HepG2 (cell line): ENCODE measurements at regions not wholly inside any gene's neighbourhood (a gene's known extent, or its start where the extent isn't known, plus 50 kb on each side); places are given as distances from the start of the nearest gene placed in this dataset.

Experiments
- ATAC-seq: fragments of 200-7000 bp; cut with Tn5 transposase; 3 replicates; pipeline ENCODE4 v1.9.1; 2020; ENCODE audit warnings: mild to moderate bottlenecking, moderate library complexity
- BruUV-seq: library from RNA; stranded (reverse); fragments of 400-500 nt; replicated peaks from 2 replicates; lab custom pipeline; 2021; lab: Mats Ljungman, UMichigan
- CTCF ChIA-PET: fragments of 300-600 bp; formaldehyde crosslinking; extraction: SDS; loops from one replicate; lab custom pipeline; 2021; ENCODE audit warnings: low total read pairs, inconsistent platforms, low intra/inter-chr PET ratio; lab: Yijun Ruan, JAX
- POLR2A ChIA-PET: fragments of 350-600 bp; sonication (Branson Sonifier 250); formaldehyde crosslinking; loops from one replicate; lab custom pipeline; 2020; ENCODE audit warnings: antibody characterized with exemption, inconsistent platforms; lab: Yijun Ruan, JAX
- DNase-seq: peaks from one replicate; pipeline ENCODE4 v3.0.0-alpha.2; 2015; ENCODE audit warnings: low spot score
- FAIRE-seq: peaks from 3 replicates; lab custom pipeline; 2011; peaks lifted over from hg19 to GRCh38; lab: Jason Lieb, UNC
- H2AFZ ChIP-seq: one replicate; pipeline ENCODE4 v1.6.1; 2011; ENCODE audit warnings: low read length, inconsistent platforms
- H3K27ac ChIP-seq: fragments of 300-600 bp; 3 replicates; pipeline ENCODE4 v1.8.0; 2011; ENCODE audit warnings: mixed run types, mild to moderate bottlenecking, mixed read lengths, low read length, inconsistent platforms; ENCODE audit not compliant: insufficient read depth; ENCODE audit errors: extremely low read length
- H3K27me3 ChIP-seq, 2 experiments: fragments of 200-600 bp in 1 of 2; 2 replicates in 1 of 2; 3 replicates in 1 of 2; pipeline versions ENCODE4 v1.6.0 to v1.8.0; 2011; ENCODE audit warnings: low read length in 2 of 2, mild to moderate bottlenecking in 2 of 2, moderate library complexity in 2 of 2, inconsistent platforms in 1 of 2; ENCODE audit not compliant: insufficient read depth in 2 of 2, control insufficient read depth in 1 of 2
- H3K36me3 ChIP-seq, 2 experiments: fragments of 200-600 bp in 1 of 2; replicated peaks in 1 of 2; 2 replicates in 1 of 2; 3 replicates in 1 of 2; pipeline versions ENCODE4 v1.5.1 to v1.8.0; 2011; ENCODE audit warnings: low read length in 2 of 2, inconsistent platforms in 1 of 2; ENCODE audit not compliant: insufficient read depth in 2 of 2, control insufficient read depth in 1 of 2
- H3K4me1 ChIP-seq: 2 replicates; pipeline ENCODE4 v1.5.1; 2012; ENCODE audit warnings: low read length, inconsistent platforms; ENCODE audit not compliant: insufficient read depth
- H3K4me2 ChIP-seq: 2 replicates; pipeline ENCODE4 v1.6.0; 2011; ENCODE audit warnings: low read depth, low read length, inconsistent platforms
- H3K4me3 ChIP-seq, 3 experiments: fragments of 200-600 bp in 1 of 3; sonication (generic), shearing (Covaris generic) in 1 of 3; replicated peaks in 1 of 3; 2 replicates each; pipeline ENCODE4 v1.5.1; 2011 to 2016; ENCODE audit warnings: low read length in 3 of 3, inconsistent platforms in 2 of 3, low read depth in 2 of 3, mild to moderate bottlenecking in 2 of 3, control low read depth in 1 of 3, mixed read lengths in 1 of 3; ENCODE audit not compliant: insufficient read depth in 1 of 3
- H3K79me2 ChIP-seq: one replicate; pipeline ENCODE4 v1.6.1; 2011; ENCODE audit warnings: low read length, inconsistent platforms; ENCODE audit not compliant: insufficient read depth
- H3K9ac ChIP-seq: 2 replicates; pipeline ENCODE4 v1.6.0; 2011; ENCODE audit warnings: mild to moderate bottlenecking, low read depth, low read length, inconsistent platforms; ENCODE audit not compliant: insufficient read depth
- H3K9me3 ChIP-seq: 2 replicates; pipeline ENCODE4 v1.5.1; 2012; ENCODE audit warnings: mild to moderate bottlenecking, low read length
- H4K20me1 ChIP-seq: 2 replicates; pipeline ENCODE4 v1.6.0; 2011; ENCODE audit warnings: inconsistent platforms, mild to moderate bottlenecking, low read length, moderate library complexity; ENCODE audit not compliant: insufficient read depth
- HNRNPUL1 ChIP-seq: fragments of 200-400 bp; formaldehyde crosslinking; IDR thresholded peaks from 2 replicates; pipeline ENCODE4 v1.6.1; 2017; ENCODE audit warnings: low read depth, mild to moderate bottlenecking, low read length, moderate library complexity
- HOMEZ ChIP-seq: IDR thresholded peaks from 2 replicates; pipeline ENCODE4 v1.6.1; 2016; ENCODE audit warnings: low read depth
- MATR3 ChIP-seq: sonication (generic); formaldehyde crosslinking; IDR thresholded peaks from 2 replicates; pipeline ENCODE4 v1.4.0; 2020; ENCODE audit warnings: missing genetic modification reagents
- RBAK ChIP-seq: sonication (generic); formaldehyde crosslinking; IDR thresholded peaks from 2 replicates; pipeline ENCODE4 v1.5.1; 2020; ENCODE audit warnings: mild to moderate bottlenecking, missing genetic modification reagents
- RBM22 ChIP-seq: fragments of 200-400 bp; formaldehyde crosslinking; optimal IDR thresholded peaks from 2 replicates; pipeline ENCODE3; 2017; ENCODE audit warnings: mild to moderate bottlenecking, low read length, moderate library complexity
- THYN1 ChIP-seq: sonication (generic); formaldehyde crosslinking; IDR thresholded peaks from 2 replicates; pipeline ENCODE4 v1.8.1; 2023; ENCODE audit warnings: low read depth, mild to moderate bottlenecking, moderate library complexity, missing genetic modification reagents, borderline replicate concordance
- ZFP90 ChIP-seq: sonication (generic); formaldehyde crosslinking; IDR thresholded peaks from 2 replicates; pipeline ENCODE4 v1.8.0; 2022; ENCODE audit warnings: missing genetic modification reagents, mild to moderate bottlenecking, inconsistent platforms, borderline replicate concordance
- ZKSCAN5 ChIP-seq: sonication (generic); formaldehyde crosslinking; IDR thresholded peaks from 2 replicates; pipeline ENCODE4 v1.5.1; 2020; ENCODE audit warnings: mild to moderate bottlenecking, missing genetic modification reagents
- ZNF468 ChIP-seq: sonication (generic); formaldehyde crosslinking; IDR thresholded peaks from 2 replicates; pipeline ENCODE4 v1.8.0; 2022; ENCODE audit warnings: mild to moderate bottlenecking, moderate library complexity, missing genetic modification reagents
- ZNF558 ChIP-seq: sonication (generic); formaldehyde crosslinking; IDR thresholded peaks from 2 replicates; pipeline ENCODE4 v1.9.0; 2022; ENCODE audit warnings: mild to moderate bottlenecking, missing genetic modification reagents, borderline replicate concordance
- ZSCAN20 ChIP-seq: sonication (generic); formaldehyde crosslinking; IDR thresholded peaks from 2 replicates; pipeline ENCODE4 v1.4.0; 2020; ENCODE audit warnings: missing genetic modification reagents, mild to moderate bottlenecking, borderline replicate concordance
- WGBS: methylation state at CpG from one replicate; pipeline ENCODE4 v1.1.6; 2017; ENCODE audit warnings: low lambda C conversion rate; 5-methylcytosine and 5-hydroxymethylcytosine counted together
- in situ Hi-C: cut with HindIII; loops from 2 replicates; pipeline ENCODE4 v1.10.0; 2017; ENCODE audit warnings: low pct_unique_long_range_greater_than_20kb; ENCODE audit not compliant: extremely low pct_ligation_motif_present
- intact Hi-C: fragments of 100-400 bp; cut with micrococcal nuclease; formaldehyde crosslinking; loops from one replicate; pipeline ENCODE4 v1.10.0; 2022; ENCODE audit not compliant: unreplicated experiment
- TF ChIP-seq, protein P1 (sequence below): sonication (generic); formaldehyde crosslinking; IDR thresholded peaks from 2 replicates; pipeline ENCODE4 v1.5.1; 2020; ENCODE audit warnings: mild to moderate bottlenecking, missing genetic modification reagents
- TF ChIP-seq, protein P2 (sequence below): conservative IDR thresholded peaks from 2 replicates; pipeline ENCODE4 v1.6.1; 2018; ENCODE audit warnings: missing genetic modification reagents

DNA sequence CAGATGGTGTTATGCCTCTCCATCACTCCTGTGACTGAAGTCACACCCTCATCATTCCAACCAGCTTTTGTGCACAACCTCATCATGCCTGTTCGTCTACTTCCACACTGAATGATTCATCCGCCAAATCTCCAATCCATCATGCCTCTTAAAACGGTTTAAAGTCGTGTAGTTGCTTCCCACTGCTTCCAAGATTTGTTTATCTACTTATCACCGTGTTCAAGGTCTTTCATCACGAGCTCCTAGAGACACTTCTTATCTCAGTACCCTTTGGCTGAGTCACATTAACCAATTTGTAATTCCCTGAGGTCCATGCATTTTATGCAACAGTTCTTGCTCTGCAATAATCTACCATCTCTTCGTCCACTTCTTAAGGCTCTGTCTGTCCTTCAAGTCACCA is 592.3 kb upstream of the ID2 start (continued):
- peak; percentile 67; the same call in 1 of the 2 replicates for TF ChIP-seq HOMEZ (CRISPR knock-in tag)
- TF ChIP-seq, protein P1, sequence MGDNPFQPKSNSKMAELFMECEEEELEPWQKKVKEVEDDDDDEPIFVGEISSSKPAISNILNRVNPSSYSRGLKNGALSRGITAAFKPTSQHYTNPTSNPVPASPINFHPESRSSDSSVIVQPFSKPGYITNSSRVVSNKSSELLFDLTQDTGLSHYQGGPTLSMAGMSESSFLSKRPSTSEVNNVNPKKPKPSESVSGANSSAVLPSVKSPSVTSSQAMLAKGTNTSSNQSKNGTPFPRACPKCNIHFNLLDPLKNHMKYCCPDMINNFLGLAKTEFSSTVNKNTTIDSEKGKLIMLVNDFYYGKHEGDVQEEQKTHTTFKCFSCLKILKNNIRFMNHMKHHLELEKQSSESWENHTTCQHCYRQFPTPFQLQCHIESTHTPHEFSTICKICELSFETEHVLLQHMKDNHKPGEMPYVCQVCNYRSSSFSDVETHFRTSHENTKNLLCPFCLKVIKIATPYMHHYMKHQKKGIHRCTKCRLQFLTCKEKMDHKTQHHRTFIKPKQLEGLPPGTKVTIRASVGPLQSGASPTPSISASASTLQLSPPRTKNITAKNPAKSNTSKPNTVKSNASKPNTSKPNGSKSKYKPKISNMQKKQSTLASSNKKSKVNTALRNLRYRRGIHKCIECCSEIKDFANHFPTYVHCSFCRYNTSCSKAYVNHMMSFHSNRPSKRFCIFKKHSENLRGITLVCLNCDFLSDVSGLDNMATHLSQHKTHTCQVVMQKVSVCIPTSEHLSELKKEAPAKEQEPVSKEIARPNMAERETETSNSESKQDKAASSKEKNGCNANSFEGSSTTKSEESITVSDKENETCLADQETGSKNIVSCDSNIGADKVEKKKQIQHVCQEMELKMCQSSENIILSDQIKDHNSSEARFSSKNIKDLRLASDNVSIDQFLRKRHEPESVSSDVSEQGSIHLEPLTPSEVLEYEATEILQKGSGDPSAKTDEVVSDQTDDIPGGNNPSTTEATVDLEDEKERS (CRISPR knock-in tag) = 0 out of 2 replicates have a peak, but pooled peaks have one; percentile 68
- no peak for TF ChIP-seq ZFP90 (CRISPR knock-in tag)
- no peak for TF ChIP-seq ZSCAN20
- TF ChIP-seq, all 625 proteins: peak for 2

DNA sequence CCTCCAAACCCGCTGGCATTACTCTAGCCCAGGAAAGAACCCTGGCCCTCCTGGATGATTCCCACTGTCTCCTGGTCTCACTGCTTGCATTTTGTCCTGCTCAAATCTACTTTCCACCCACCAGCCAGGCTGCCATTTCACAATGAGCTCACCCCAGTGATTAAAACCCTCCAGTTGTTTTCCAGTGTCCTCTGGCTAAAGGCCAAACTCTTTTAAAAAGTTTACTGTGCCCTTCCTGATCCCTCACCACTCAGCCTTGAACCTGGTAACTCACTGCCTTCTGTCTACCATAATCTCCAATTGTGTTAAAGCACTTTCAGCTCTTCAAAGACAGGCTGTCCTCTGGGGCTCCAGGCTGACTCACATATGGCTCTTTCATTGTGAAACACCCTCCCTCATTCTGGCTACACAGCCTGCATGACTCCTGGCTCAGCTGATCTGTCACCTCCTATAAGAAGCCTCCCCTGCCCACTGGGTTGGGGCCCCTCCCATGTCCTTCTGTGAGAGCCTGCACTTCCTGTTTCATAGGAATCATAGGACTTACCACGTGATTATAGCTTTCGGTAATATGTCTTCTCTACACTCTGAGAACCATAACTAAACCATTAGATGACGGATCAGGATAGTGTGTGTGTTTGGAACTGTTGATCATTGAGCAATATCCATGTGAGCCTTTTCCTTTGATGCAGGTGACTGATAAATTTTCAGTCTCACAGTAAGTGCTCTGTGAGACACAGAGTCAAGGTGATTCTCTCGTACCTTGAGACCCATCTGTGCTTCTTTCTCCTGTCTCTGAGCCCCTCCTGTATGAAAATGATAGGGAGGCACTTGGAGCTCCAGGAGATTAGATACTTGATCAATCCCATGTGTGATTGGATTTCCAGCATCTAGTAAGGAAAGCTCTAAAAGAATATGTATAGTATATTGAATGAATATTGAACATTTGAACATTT is 590.8 kb upstream of the ID2 start:
- peak; percentile 92 for FAIRE-seq
- POLR2A ChIA-PET = interaction anchor here (0.9 to 2.7 kb wide), 16 partner anchors 8 to 589 kb away, joined by 3 to 44 read pairs (median 4); partner anchors contain the start of gene ID2
- TF ChIP-seq ZNF558 (CRISPR knock-in tag) (peak; percentile 59; the same call in 1 of the 2 replicates), THYN1 (CRISPR knock-in tag) (no peak), ZNF468 (CRISPR knock-in tag) (no peak), HNRNPUL1 (no peak), ZKSCAN5 (CRISPR knock-in tag) (peak; percentile 44; the same call in 1 of the 2 replicates), MATR3 (CRISPR knock-in tag) (no peak), RBM22 (no peak), RBAK (CRISPR knock-in tag) (no peak)
- TF ChIP-seq, protein P2, sequence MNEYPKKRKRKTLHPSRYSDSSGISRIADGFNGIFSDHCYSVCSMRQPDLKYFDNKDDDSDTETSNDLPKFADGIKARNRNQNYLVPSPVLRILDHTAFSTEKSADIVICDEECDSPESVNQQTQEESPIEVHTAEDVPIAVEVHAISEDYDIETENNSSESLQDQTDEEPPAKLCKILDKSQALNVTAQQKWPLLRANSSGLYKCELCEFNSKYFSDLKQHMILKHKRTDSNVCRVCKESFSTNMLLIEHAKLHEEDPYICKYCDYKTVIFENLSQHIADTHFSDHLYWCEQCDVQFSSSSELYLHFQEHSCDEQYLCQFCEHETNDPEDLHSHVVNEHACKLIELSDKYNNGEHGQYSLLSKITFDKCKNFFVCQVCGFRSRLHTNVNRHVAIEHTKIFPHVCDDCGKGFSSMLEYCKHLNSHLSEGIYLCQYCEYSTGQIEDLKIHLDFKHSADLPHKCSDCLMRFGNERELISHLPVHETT (CRISPR knock-in tag) = no peak

More for the DNA sequence above, 590.8 kb upstream of the ID2 start:
- Histone ChIP-seq H3K4me3 (no peak overlapping the region), H3K9ac (peak overlapping the region; percentile 54), H2AFZ (peak overlapping the region; percentile 64), H3K27ac (peak overlapping the region; percentile 87), H3K27me3 (no peaks in the 10 kb centered on the region), H3K9me3 (no peaks in the 10 kb centered on the region), H3K36me3 (no peaks in the 10 kb centered on the region), H3K4me1 (peaks cover 54% of the 10 kb centered on the region), H3K4me2 (peak overlapping the region; percentile 52), H4K20me1 (no peaks in the 10 kb centered on the region), H3K79me2 (no peaks in the 10 kb centered on the region)
- BruUV-seq = TSS peak; percentile 99
- CTCF ChIA-PET = interaction anchor here (1.2 kb wide), 1 partner anchor 12 kb away, joined by 3 read pairs; no protein-coding TSS in a partner anchor
- peak; percentile 99 for DNase-seq
- ATAC-seq = peak; percentile 100
- intact Hi-C loops (loop anchor here (1.0 kb wide), 1 partner anchor 35 kb away; no protein-coding TSS in a partner anchor), in situ Hi-C loops (no loop called here)
- 49% methylated on average over 5 of the region's 5 CpGs for WGBS
